HEK293 (cell line): ENCODE measurements at regions not wholly inside any gene's neighbourhood (a gene's known extent, or its start where the extent isn't known, plus 50 kb on each side); places are given as distances from the start of the nearest gene placed in this dataset.

Source experiments
- CTCF ChIA-PET: fragments of 350-600 bp; formaldehyde crosslinking; extraction: SDS; loops from one replicate; lab custom pipeline; 2021; ENCODE audit warnings: antibody characterized with exemption; lab: Yijun Ruan, JAX
- POLR2A ChIA-PET: fragments of 300-600 bp; formaldehyde crosslinking; extraction: SDS; loops from one replicate; lab custom pipeline; 2020; ENCODE audit warnings: antibody characterized with exemption, inconsistent platforms; lab: Yijun Ruan, JAX
- H3K27ac ChIP-seq: fragments of 200-500 bp; sonication (Bioruptor generic); 2 replicates; pipeline ENCODE4 v1.5.1; 2014; ENCODE audit warnings: low read depth, low read length, control low read depth, inconsistent platforms; ENCODE audit errors: extremely low read depth
- H3K36me3 ChIP-seq, 2 experiments: fragments of 200-500 bp in 1 of 2; sonication (Bioruptor generic) in 1 of 2; 1 replicate in 1 of 2; 2 replicates in 1 of 2; pipeline ENCODE4 v1.5.1; 2014 to 2017; ENCODE audit warnings: inconsistent platforms in 2 of 2, low read length in 2 of 2; ENCODE audit not compliant: control insufficient read depth in 2 of 2, insufficient read depth in 1 of 2
- H3K4me1 ChIP-seq: fragments of 200-500 bp; sonication (Bioruptor generic); 2 replicates; pipeline ENCODE4 v1.5.1; 2014; ENCODE audit warnings: mild to moderate bottlenecking, low read length, inconsistent platforms; ENCODE audit not compliant: control insufficient read depth, insufficient read depth
- H3K4me3 ChIP-seq: 2 replicates; pipeline ENCODE4 v1.5.1; 2011; ENCODE audit warnings: low read depth, mild to moderate bottlenecking, control low read depth, low read length, moderate library complexity
- H3K9me3 ChIP-seq: fragments of 200-500 bp; sonication (Bioruptor generic); 2 replicates; pipeline ENCODE4 v1.5.1; 2014; ENCODE audit warnings: low read depth, low read length, inconsistent platforms; ENCODE audit not compliant: control insufficient read depth, insufficient read depth
- TCF7L2 ChIP-seq: IDR thresholded peaks from 2 replicates; pipeline ENCODE4 v1.6.1; 2011; ENCODE audit warnings: low read depth, mild to moderate bottlenecking, inconsistent platforms, low read length, moderate library complexity, borderline replicate concordance
- TRIM28 ChIP-seq: IDR thresholded peaks from 2 replicates; pipeline ENCODE4 v1.6.1; 2011; ENCODE audit warnings: low read length, control low read depth, borderline replicate concordance
- YY2 ChIP-seq: fragments of 450-650 bp; formaldehyde crosslinking; IDR thresholded peaks from 2 replicates; pipeline ENCODE4 v1.5.1; 2016; ENCODE audit warnings: missing biosample characterization, missing genetic modification characterization
- ZNF211 ChIP-seq: fragments of 450-650 bp; formaldehyde crosslinking; IDR thresholded peaks from 2 replicates; pipeline ENCODE4 v1.5.1; 2016; ENCODE audit warnings: low read depth, missing biosample characterization, missing genetic modification characterization
- ZNF221 ChIP-seq: fragments of 450-650 bp; formaldehyde crosslinking; IDR thresholded peaks from 2 replicates; pipeline ENCODE4 v1.5.1; 2017; ENCODE audit warnings: missing biosample characterization, missing genetic modification characterization, borderline replicate concordance
- ZNF248 ChIP-seq: fragments of 450-650 bp; formaldehyde crosslinking; IDR thresholded peaks from 2 replicates; pipeline ENCODE4 v1.5.1; 2017; ENCODE audit warnings: missing biosample characterization, missing genetic modification characterization
- ZNF292 ChIP-seq: fragments of 450-650 bp; formaldehyde crosslinking; IDR thresholded peaks from 2 replicates; pipeline ENCODE4 v1.5.1; 2016; ENCODE audit warnings: low read depth, missing biosample characterization, missing genetic modification characterization, borderline replicate concordance
- ZNF391 ChIP-seq: fragments of 450-650 bp; formaldehyde crosslinking; IDR thresholded peaks from 2 replicates; pipeline ENCODE4 v1.5.1; 2016; ENCODE audit warnings: low read depth, missing biosample characterization, missing genetic modification characterization, borderline replicate concordance
- ZNF555 ChIP-seq: fragments of 450-650 bp; formaldehyde crosslinking; conservative IDR thresholded peaks from 2 replicates; pipeline ENCODE4 v1.5.1; 2017; ENCODE audit warnings: missing biosample characterization, mild to moderate bottlenecking, missing genetic modification characterization, inconsistent platforms
- ZNF558 ChIP-seq: fragments of 450-650 bp; formaldehyde crosslinking; IDR thresholded peaks from 2 replicates; pipeline ENCODE4 v1.5.1; 2016; ENCODE audit warnings: missing biosample characterization, missing genetic modification characterization
- ZNF670 ChIP-seq: fragments of 450-650 bp; formaldehyde crosslinking; IDR thresholded peaks from 2 replicates; pipeline ENCODE4 v1.5.1; 2016; ENCODE audit warnings: missing biosample characterization, missing genetic modification characterization, low read depth
- ZSCAN30 ChIP-seq: fragments of 450-650 bp; IDR thresholded peaks from 2 replicates; pipeline ENCODE4 v1.5.1; 2018; ENCODE audit warnings: missing biosample characterization, mild to moderate bottlenecking, missing genetic modification characterization, moderate library complexity
- TF ChIP-seq, protein P1 (sequence below): fragments of 450-650 bp; formaldehyde crosslinking; conservative IDR thresholded peaks from 2 replicates; pipeline ENCODE4 v1.5.1; 2016; ENCODE audit warnings: low read depth, missing biosample characterization, missing genetic modification characterization
- TF ChIP-seq, protein P2 (sequence below): fragments of 450-650 bp; formaldehyde crosslinking; IDR thresholded peaks from 2 replicates; pipeline ENCODE4 v1.5.1; 2016; ENCODE audit warnings: missing biosample characterization, missing genetic modification characterization
- TF ChIP-seq, protein P3 (sequence below): fragments of 450-650 bp; formaldehyde crosslinking; IDR thresholded peaks from 2 replicates; pipeline ENCODE4 v1.5.1; 2016; ENCODE audit warnings: missing biosample characterization, missing genetic modification characterization
- TF ChIP-seq, protein P4 (sequence below): fragments of 450-650 bp; formaldehyde crosslinking; IDR thresholded peaks from 2 replicates; pipeline ENCODE4 v1.5.1; 2016; ENCODE audit warnings: missing biosample characterization, missing genetic modification characterization
- TF ChIP-seq, protein P5 (sequence below): fragments of 450-650 bp; formaldehyde crosslinking; IDR thresholded peaks from 2 replicates; pipeline ENCODE4 v1.5.1; 2016; ENCODE audit warnings: missing biosample characterization, missing genetic modification characterization, low read depth
- TF ChIP-seq, protein P6 (sequence below): fragments of 450-650 bp; IDR thresholded peaks from 2 replicates; pipeline ENCODE4 v1.5.1; 2018; ENCODE audit warnings: missing biosample characterization, missing genetic modification characterization
- TF ChIP-seq, protein P7 (sequence below): fragments of 450-650 bp; formaldehyde crosslinking; IDR thresholded peaks from 2 replicates; pipeline ENCODE4 v1.5.1; 2016; ENCODE audit warnings: missing biosample characterization, missing genetic modification characterization

DNA sequence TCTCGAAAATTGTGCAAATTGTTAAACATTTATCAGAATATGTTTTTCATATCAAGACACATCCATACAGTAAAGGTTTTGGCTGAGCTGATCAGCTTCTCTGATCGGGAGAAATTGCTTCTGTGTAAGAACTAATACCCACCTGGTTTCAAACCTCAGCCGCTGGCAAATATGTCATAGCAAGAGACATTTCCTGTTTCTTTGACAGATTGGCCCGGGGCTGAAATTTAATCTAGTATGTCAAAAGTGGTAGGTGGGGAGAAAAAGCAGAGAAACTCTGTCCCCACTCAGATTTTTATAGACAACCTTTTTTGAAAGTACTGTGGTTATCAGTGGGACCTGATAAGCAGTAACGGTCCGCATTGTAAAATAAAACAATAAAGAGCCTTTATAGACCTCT is 88.8 kb upstream of the SLC24A5 start:
- CTCF ChIA-PET, result no interaction called here

More for the DNA sequence above, 88.8 kb upstream of the SLC24A5 start:
- Histone ChIP-seq H3K9me3 (no peaks in the 10 kb centered on the region), H3K4me1 (no peaks in the 10 kb centered on the region), H3K27ac (no peak overlapping the region), H3K4me3 (no peak overlapping the region), H3K36me3 (no peaks in the 10 kb centered on the region)
- TF ChIP-seq, protein P1, sequence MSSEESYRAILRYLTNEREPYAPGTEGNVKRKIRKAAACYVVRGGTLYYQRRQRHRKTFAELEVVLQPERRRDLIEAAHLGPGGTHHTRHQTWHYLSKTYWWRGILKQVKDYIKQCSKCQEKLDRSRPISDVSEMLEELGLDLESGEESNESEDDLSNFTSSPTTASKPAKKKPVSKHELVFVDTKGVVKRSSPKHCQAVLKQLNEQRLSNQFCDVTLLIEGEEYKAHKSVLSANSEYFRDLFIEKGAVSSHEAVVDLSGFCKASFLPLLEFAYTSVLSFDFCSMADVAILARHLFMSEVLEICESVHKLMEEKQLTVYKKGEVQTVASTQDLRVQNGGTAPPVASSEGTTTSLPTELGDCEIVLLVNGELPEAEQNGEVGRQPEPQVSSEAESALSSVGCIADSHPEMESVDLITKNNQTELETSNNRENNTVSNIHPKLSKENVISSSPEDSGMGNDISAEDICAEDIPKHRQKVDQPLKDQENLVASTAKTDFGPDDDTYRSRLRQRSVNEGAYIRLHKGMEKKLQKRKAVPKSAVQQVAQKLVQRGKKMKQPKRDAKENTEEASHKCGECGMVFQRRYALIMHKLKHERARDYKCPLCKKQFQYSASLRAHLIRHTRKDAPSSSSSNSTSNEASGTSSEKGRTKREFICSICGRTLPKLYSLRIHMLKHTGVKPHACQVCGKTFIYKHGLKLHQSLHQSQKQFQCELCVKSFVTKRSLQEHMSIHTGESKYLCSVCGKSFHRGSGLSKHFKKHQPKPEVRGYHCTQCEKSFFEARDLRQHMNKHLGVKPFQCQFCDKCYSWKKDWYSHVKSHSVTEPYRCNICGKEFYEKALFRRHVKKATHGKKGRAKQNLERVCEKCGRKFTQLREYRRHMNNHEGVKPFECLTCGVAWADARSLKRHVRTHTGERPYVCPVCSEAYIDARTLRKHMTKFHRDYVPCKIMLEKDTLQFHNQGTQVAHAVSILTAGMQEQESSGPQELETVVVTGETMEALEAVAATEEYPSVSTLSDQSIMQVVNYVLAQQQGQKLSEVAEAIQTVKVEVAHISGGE (tag by site-specific recombination), result no peak
- TF ChIP-seq ZSCAN30 (tag by site-specific recombination), result no peak
- TF ChIP-seq, protein P2, sequence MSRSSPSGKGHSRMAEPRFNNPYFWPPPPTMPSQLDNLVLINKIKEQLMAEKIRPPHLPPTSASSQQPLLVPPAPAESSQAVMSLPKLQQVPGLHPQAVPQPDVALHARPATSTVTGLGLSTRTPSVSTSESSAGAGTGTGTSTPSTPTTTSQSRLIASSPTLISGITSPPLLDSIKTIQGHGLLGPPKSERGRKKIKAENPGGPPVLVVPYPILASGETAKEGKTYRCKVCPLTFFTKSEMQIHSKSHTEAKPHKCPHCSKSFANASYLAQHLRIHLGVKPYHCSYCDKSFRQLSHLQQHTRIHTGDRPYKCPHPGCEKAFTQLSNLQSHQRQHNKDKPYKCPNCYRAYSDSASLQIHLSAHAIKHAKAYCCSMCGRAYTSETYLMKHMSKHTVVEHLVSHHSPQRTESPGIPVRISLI (tag by site-specific recombination), result no peak
- TF ChIP-seq YY2, result no peak
- TF ChIP-seq ZNF248 (tag by site-specific recombination), result no peak
- TF ChIP-seq TRIM28, result no peak
- no peak for TF ChIP-seq ZNF558 (tag by site-specific recombination)
- TF ChIP-seq, protein P3, sequence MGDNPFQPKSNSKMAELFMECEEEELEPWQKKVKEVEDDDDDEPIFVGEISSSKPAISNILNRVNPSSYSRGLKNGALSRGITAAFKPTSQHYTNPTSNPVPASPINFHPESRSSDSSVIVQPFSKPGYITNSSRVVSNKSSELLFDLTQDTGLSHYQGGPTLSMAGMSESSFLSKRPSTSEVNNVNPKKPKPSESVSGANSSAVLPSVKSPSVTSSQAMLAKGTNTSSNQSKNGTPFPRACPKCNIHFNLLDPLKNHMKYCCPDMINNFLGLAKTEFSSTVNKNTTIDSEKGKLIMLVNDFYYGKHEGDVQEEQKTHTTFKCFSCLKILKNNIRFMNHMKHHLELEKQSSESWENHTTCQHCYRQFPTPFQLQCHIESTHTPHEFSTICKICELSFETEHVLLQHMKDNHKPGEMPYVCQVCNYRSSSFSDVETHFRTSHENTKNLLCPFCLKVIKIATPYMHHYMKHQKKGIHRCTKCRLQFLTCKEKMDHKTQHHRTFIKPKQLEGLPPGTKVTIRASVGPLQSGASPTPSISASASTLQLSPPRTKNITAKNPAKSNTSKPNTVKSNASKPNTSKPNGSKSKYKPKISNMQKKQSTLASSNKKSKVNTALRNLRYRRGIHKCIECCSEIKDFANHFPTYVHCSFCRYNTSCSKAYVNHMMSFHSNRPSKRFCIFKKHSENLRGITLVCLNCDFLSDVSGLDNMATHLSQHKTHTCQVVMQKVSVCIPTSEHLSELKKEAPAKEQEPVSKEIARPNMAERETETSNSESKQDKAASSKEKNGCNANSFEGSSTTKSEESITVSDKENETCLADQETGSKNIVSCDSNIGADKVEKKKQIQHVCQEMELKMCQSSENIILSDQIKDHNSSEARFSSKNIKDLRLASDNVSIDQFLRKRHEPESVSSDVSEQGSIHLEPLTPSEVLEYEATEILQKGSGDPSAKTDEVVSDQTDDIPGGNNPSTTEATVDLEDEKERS (tag by site-specific recombination), result no peak
- TF ChIP-seq, protein P4, sequence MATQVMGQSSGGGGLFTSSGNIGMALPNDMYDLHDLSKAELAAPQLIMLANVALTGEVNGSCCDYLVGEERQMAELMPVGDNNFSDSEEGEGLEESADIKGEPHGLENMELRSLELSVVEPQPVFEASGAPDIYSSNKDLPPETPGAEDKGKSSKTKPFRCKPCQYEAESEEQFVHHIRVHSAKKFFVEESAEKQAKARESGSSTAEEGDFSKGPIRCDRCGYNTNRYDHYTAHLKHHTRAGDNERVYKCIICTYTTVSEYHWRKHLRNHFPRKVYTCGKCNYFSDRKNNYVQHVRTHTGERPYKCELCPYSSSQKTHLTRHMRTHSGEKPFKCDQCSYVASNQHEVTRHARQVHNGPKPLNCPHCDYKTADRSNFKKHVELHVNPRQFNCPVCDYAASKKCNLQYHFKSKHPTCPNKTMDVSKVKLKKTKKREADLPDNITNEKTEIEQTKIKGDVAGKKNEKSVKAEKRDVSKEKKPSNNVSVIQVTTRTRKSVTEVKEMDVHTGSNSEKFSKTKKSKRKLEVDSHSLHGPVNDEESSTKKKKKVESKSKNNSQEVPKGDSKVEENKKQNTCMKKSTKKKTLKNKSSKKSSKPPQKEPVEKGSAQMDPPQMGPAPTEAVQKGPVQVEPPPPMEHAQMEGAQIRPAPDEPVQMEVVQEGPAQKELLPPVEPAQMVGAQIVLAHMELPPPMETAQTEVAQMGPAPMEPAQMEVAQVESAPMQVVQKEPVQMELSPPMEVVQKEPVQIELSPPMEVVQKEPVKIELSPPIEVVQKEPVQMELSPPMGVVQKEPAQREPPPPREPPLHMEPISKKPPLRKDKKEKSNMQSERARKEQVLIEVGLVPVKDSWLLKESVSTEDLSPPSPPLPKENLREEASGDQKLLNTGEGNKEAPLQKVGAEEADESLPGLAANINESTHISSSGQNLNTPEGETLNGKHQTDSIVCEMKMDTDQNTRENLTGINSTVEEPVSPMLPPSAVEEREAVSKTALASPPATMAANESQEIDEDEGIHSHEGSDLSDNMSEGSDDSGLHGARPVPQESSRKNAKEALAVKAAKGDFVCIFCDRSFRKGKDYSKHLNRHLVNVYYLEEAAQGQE (tag by site-specific recombination), result no peak
- TF ChIP-seq, protein P5, sequence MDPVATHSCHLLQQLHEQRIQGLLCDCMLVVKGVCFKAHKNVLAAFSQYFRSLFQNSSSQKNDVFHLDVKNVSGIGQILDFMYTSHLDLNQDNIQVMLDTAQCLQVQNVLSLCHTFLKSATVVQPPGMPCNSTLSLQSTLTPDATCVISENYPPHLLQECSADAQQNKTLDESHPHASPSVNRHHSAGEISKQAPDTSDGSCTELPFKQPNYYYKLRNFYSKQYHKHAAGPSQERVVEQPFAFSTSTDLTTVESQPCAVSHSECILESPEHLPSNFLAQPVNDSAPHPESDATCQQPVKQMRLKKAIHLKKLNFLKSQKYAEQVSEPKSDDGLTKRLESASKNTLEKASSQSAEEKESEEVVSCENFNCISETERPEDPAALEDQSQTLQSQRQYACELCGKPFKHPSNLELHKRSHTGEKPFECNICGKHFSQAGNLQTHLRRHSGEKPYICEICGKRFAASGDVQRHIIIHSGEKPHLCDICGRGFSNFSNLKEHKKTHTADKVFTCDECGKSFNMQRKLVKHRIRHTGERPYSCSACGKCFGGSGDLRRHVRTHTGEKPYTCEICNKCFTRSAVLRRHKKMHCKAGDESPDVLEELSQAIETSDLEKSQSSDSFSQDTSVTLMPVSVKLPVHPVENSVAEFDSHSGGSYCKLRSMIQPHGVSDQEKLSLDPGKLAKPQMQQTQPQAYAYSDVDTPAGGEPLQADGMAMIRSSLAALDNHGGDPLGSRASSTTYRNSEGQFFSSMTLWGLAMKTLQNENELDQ, result no peak
- no peak for TF ChIP-seq ZNF670 (tag by site-specific recombination)
- no peak for TF ChIP-seq ZNF211
- no peak for TF ChIP-seq ZNF391 (tag by site-specific recombination)
- no peak for TF ChIP-seq ZNF555 (tag by site-specific recombination)
- no peak for TF ChIP-seq TCF7L2
- TF ChIP-seq, protein P6, sequence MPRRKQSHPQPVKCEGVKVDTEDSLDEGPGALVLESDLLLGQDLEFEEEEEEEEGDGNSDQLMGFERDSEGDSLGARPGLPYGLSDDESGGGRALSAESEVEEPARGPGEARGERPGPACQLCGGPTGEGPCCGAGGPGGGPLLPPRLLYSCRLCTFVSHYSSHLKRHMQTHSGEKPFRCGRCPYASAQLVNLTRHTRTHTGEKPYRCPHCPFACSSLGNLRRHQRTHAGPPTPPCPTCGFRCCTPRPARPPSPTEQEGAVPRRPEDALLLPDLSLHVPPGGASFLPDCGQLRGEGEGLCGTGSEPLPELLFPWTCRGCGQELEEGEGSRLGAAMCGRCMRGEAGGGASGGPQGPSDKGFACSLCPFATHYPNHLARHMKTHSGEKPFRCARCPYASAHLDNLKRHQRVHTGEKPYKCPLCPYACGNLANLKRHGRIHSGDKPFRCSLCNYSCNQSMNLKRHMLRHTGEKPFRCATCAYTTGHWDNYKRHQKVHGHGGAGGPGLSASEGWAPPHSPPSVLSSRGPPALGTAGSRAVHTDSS (tag by site-specific recombination), result no peak
- TF ChIP-seq, protein P7, sequence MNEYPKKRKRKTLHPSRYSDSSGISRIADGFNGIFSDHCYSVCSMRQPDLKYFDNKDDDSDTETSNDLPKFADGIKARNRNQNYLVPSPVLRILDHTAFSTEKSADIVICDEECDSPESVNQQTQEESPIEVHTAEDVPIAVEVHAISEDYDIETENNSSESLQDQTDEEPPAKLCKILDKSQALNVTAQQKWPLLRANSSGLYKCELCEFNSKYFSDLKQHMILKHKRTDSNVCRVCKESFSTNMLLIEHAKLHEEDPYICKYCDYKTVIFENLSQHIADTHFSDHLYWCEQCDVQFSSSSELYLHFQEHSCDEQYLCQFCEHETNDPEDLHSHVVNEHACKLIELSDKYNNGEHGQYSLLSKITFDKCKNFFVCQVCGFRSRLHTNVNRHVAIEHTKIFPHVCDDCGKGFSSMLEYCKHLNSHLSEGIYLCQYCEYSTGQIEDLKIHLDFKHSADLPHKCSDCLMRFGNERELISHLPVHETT (tag by site-specific recombination), result no peak
- no peak for TF ChIP-seq ZNF221 (tag by site-specific recombination)
- no peak for TF ChIP-seq ZNF292 (tag by site-specific recombination)
- POLR2A ChIA-PET, result no interaction called here
